ENCODE measurements at regions not wholly inside any gene's neighbourhood (a gene's known extent, or its start where the extent isn't known, plus 50 kb on each side); places are given as distances from the start of the nearest gene placed in this dataset.

DNA sequence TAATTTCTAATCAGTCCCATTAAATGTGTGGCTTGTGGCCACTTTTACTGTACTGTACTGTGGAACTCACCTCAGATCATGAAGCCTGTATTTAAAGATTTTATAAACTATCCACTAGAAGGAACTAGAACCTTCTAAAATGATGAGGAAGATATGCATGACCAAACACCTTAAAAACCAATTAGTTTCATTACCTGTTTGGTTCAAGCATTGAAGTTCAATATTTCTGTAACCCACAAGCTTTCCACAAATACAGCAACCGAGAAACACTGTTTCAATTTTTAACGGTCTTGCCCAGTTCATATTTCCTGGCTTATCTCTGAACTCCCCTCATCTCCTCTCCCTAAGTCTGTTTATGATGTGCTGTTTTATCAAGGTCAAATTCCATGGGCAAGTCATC lies 264.3 kb upstream of the PLD5 start:
- Histone ChIP-seq H3K27me3 (ENCODE audit: control insufficient read depth in 1 of 2, insufficient read depth in 2 of 2, low read length in 2 of 2) (no peaks in the 10 kb centered on the region; a peak in 1 of 5 replicates), H3K9ac (ENCODE audit: insufficient read depth, low read depth, low read length) (no peak overlapping the region), H3K36me3 (replicated peaks in 1 of 2; ENCODE audit: control insufficient read depth in 1 of 2, insufficient read depth in 2 of 2, low read length in 2 of 2) (no peaks in the 10 kb centered on the region), H3K27ac (ENCODE audit: extremely low read length, insufficient read depth, low read length) (no peak overlapping the region), H2AFZ (ENCODE audit: low read length) (no peak overlapping the region), H3K4me2 (ENCODE audit: low read depth, low read length) (no peak overlapping the region), H3K4me1 (ENCODE audit: insufficient read depth, low read length) (no peaks in the 10 kb centered on the region), H3K79me2 (ENCODE audit: insufficient read depth, low read length) (no peaks in the 10 kb centered on the region), H4K20me1 (ENCODE audit: insufficient read depth, low read length) (no peaks in the 10 kb centered on the region), H3K4me3 (replicated peaks in 1 of 3; ENCODE audit: insufficient read depth in 1 of 3, low read depth in 2 of 3, low read length in 3 of 3) (no peak overlapping the region), H3K9me3 (ENCODE audit: low read length) (no peaks in the 10 kb centered on the region; the same call in 1 of the 2 replicates)
- no peak for DNase-seq (ENCODE audit: low spot score)
- intact Hi-C loops (cut with micrococcal nuclease; ENCODE audit: unreplicated experiment) (no loop called here), in situ Hi-C loops (cut with HindIII; ENCODE audit: extremely low pct_ligation_motif_present, low pct_unique_long_range_greater_than_20kb) (no loop called here)
- 0% methylated on average over 2 of the region's 2 CpGs for WGBS (ENCODE audit: low lambda C conversion rate)
- ChIA-PET POLR2A (no interaction called here), CTCF (ENCODE audit: low intra/inter-chr PET ratio, low total read pairs) (no interaction called here)
- no peak for ATAC-seq
- TF ChIP-seq, protein P1, sequence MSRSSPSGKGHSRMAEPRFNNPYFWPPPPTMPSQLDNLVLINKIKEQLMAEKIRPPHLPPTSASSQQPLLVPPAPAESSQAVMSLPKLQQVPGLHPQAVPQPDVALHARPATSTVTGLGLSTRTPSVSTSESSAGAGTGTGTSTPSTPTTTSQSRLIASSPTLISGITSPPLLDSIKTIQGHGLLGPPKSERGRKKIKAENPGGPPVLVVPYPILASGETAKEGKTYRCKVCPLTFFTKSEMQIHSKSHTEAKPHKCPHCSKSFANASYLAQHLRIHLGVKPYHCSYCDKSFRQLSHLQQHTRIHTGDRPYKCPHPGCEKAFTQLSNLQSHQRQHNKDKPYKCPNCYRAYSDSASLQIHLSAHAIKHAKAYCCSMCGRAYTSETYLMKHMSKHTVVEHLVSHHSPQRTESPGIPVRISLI (CRISPR knock-in tag; IDR thresholded peaks at IDR 0.05; ENCODE audit: borderline replicate concordance) = no peak
- TF ChIP-seq ZNF333 (CRISPR knock-in tag; IDR thresholded peaks at IDR 0.05; ENCODE audit: borderline replicate concordance) = no peak
- no peak for TF ChIP-seq ZIK1 (CRISPR knock-in tag; IDR thresholded peaks at IDR 0.05; ENCODE audit: borderline replicate concordance, low read depth)
- TF ChIP-seq, protein P2, sequence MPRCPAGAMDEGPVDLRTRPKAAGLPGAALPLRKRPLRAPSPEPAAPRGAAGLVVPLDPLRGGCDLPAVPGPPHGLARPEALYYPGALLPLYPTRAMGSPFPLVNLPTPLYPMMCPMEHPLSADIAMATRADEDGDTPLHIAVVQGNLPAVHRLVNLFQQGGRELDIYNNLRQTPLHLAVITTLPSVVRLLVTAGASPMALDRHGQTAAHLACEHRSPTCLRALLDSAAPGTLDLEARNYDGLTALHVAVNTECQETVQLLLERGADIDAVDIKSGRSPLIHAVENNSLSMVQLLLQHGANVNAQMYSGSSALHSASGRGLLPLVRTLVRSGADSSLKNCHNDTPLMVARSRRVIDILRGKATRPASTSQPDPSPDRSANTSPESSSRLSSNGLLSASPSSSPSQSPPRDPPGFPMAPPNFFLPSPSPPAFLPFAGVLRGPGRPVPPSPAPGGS (CRISPR knock-in tag; IDR thresholded peaks at IDR 0.05) = no peak
- TF ChIP-seq NR0B2 (CRISPR knock-in tag; IDR thresholded peaks at IDR 0.05) = no peak
- no peak for TF ChIP-seq SIN3B (IDR thresholded peaks at IDR 0.05; ENCODE audit: low read length)
- TF ChIP-seq NBN (conservative IDR thresholded peaks at IDR 0.05) = no peak
- no peak for TF ChIP-seq ZC3H13 (CRISPR knock-in tag; IDR thresholded peaks at IDR 0.05)
- no peak for TF ChIP-seq PAXIP1 (CRISPR knock-in tag; conservative IDR thresholded peaks at IDR 0.05)
- TF ChIP-seq GABPA (IDR thresholded peaks at IDR 0.05; ENCODE audit: low read depth, low read length) = no peak
- no peak for TF ChIP-seq GABPA (CRISPR knock-in tag; IDR thresholded peaks at IDR 0.05; ENCODE audit: low read depth)
- TF ChIP-seq ZNF7 (CRISPR knock-in tag; IDR thresholded peaks at IDR 0.05) = no peak
- no peak for TF ChIP-seq ZNF878 (CRISPR knock-in tag; IDR thresholded peaks at IDR 0.05)
- no TSS peak for BruUV-seq (replicated peaks)
- no peak for FAIRE-seq
